ENCODE measurements at regions not wholly inside any gene's neighbourhood (a gene's known extent, or its start where the extent isn't known, plus 50 kb on each side); places are given as distances from the start of the nearest gene placed in this dataset.
"Not testable (repeated sequence)": the region's sequence is repeated elsewhere in the genome, so short reads cannot be mapped to it uniquely, and the experiment has no call there.

- DNase-seq: no peak
- ChIA-PET POLR2A (no interaction called here), CTCF (no interaction called here)
- no peak overlapping the region for H3K4me3 ChIP-seq (ENCODE audit: low read length)
- intact Hi-C loops (cut with micrococcal nuclease): no loop called here
- no peaks in the 10 kb centered on the region for H3K4me1 ChIP-seq (ENCODE audit: control insufficient read depth in 2 of 2, insufficient read depth in 2 of 2, low read length in 2 of 2)
- no peak for ATAC-seq
- no peaks in the 10 kb centered on the region for H3K36me3 Mint-ChIP-seq
- H3K27me3 ChIP-seq (ENCODE audit: control insufficient read depth in 2 of 2, insufficient read depth in 2 of 2, low read length in 2 of 2): no peaks in the 10 kb centered on the region
- peaks cover 0 to 6% (median 0%) of the 10 kb centered on the region in 5 donors for H3K27me3 Mint-ChIP-seq
- H3K9me3 Mint-ChIP-seq: no peaks in the 10 kb centered on the region
- no peak overlapping the region for H3K27ac Mint-ChIP-seq
- no peaks in the 10 kb centered on the region for H3K9me3 ChIP-seq (ENCODE audit: control insufficient read depth in 2 of 3, low read length in 3 of 3)
- H3K4me1 Mint-ChIP-seq: no peaks in the 10 kb centered on the region
- no peak overlapping the region for H3K27ac ChIP-seq (ENCODE audit: low read depth, low read length)
- H3K36me3 ChIP-seq (ENCODE audit: control insufficient read depth in 2 of 3, insufficient read depth in 3 of 3, low read length in 3 of 3): no peaks in the 10 kb centered on the region
- no peak overlapping the region for H3K4me3 Mint-ChIP-seq
Measured at GRCh38 chr3:139134678-139135372, 90.1 kb upstream of the PRR23C start.

DNA sequence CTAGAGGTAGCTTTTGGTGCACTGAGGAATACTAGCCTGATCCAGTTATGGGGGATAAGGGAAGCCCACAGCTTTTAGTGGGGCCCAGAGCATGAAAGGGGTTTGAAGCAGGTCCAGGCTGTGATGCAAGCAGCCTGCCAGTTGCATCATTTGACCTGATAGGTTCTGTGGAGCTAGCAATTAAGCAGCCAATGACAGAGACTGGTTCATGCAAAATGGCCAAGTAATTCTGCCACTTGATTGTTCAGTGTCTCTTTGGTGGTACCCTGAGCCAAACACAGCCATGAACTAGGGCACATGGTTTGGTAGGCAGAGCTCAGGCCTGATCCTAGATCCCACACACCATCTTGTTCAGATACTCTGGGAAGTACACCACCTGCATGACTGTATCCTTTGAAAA lies 91.0 kb upstream of the PRR23C start:
- no peak overlapping the region for H3K27ac ChIP-seq (ENCODE audit: low read depth, low read length)
- Mint-ChIP-seq H3K4me3 (no peak overlapping the region), H3K27ac (no peak overlapping the region), H3K36me3 (no peaks in the 10 kb centered on the region), H3K4me1 (no peaks in the 10 kb centered on the region), H3K9me3 (no peaks in the 10 kb centered on the region), H3K27me3 (peaks cover 0 to 10% (median 0%) of the 10 kb centered on the region in 5 donors)
- no peaks in the 10 kb centered on the region for H3K9me3 ChIP-seq (ENCODE audit: control insufficient read depth in 2 of 3, low read length in 3 of 3)
- intact Hi-C loops (cut with micrococcal nuclease): no loop called here
- H3K4me3 ChIP-seq (ENCODE audit: low read length): no peak overlapping the region
- ChIA-PET CTCF (no interaction called here), POLR2A (no interaction called here)
- DNase-seq (no peak), ATAC-seq (no peak)
- no peaks in the 10 kb centered on the region for H3K36me3 ChIP-seq (ENCODE audit: control insufficient read depth in 2 of 3, insufficient read depth in 3 of 3, low read length in 3 of 3)
- H3K27me3 ChIP-seq (ENCODE audit: control insufficient read depth in 2 of 2, insufficient read depth in 2 of 2, low read length in 2 of 2): no peaks in the 10 kb centered on the region
- no peaks in the 10 kb centered on the region for H3K4me1 ChIP-seq (ENCODE audit: control insufficient read depth in 2 of 2, insufficient read depth in 2 of 2, low read length in 2 of 2)

DNA sequence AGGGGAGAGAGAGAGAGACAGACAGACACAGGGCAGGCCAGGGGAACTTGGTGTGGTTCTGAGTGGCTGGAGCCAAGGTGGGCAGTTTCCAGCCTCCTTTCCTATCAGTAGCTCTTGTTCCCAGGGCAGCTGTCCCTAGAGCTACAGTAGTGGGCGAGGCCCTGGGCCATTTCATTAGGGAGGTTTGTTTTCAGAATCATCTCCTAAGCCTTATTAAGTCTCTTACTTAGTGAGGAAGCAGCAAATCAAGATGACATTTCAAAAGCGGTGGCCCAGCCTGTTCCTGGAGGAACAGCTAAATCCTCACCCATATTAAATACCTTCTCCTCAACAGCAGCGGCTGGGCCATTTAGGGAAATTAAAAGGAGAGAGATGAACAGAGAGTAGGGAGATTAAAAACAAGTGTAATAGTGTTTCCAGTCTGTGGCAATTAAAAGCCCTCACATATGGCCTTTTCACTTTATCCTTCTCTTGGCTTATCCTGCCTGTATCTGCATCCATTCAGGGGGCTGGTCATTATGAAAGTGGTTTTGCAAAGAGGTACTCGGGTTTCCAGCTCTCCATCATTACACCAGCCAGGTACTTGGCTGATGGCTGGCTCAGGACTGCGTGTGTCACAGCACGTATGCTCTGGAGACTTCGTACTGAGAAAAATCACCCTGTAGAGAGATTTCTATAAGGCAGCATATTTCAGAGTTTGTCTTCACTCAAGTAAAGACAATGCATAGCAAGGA lies 91.9 kb upstream of the PRR23C start:
- Histone ChIP-seq H3K27ac (ENCODE audit: low read depth, low read length) (no peak overlapping the region), H3K4me1 (ENCODE audit: control insufficient read depth in 2 of 2, insufficient read depth in 2 of 2, low read length in 2 of 2) (no peaks in the 10 kb centered on the region), H3K9me3 (ENCODE audit: control insufficient read depth in 2 of 3, low read length in 3 of 3) (no peaks in the 10 kb centered on the region), H3K27me3 (ENCODE audit: control insufficient read depth in 2 of 2, insufficient read depth in 2 of 2, low read length in 2 of 2) (no peaks in the 10 kb centered on the region), H3K36me3 (ENCODE audit: control insufficient read depth in 2 of 3, insufficient read depth in 3 of 3, low read length in 3 of 3) (no peaks in the 10 kb centered on the region), H3K4me3 (ENCODE audit: low read length) (no peak overlapping the region)
- no peaks in the 10 kb centered on the region for H3K36me3 Mint-ChIP-seq
- intact Hi-C loops (cut with micrococcal nuclease): no loop called here
- no peaks in the 10 kb centered on the region for H3K9me3 Mint-ChIP-seq
- H3K4me3 Mint-ChIP-seq: no peak overlapping the region
- ChIA-PET POLR2A (no interaction called here), CTCF (no interaction called here)
- peaks cover 0 to 13% (median 0%) of the 10 kb centered on the region in 5 donors for H3K27me3 Mint-ChIP-seq
- no peak for DNase-seq
- ATAC-seq: no peak
- H3K4me1 Mint-ChIP-seq: no peaks in the 10 kb centered on the region
- no peak overlapping the region for H3K27ac Mint-ChIP-seq

GRCh38 chr3:139140553-139140952 lies 95.9 kb upstream of the PRR23C start:
- H3K36me3 ChIP-seq (ENCODE audit: control insufficient read depth in 2 of 3, insufficient read depth in 3 of 3, low read length in 3 of 3): no peaks in the 10 kb centered on the region
- H3K9me3 ChIP-seq (ENCODE audit: control insufficient read depth in 2 of 3, low read length in 3 of 3): no peaks in the 10 kb centered on the region
- no peak overlapping the region for H3K27ac Mint-ChIP-seq
- intact Hi-C loops (cut with micrococcal nuclease): no loop called here
- peaks cover 0 to 5% (median 0%) of the 10 kb centered on the region in 11 donors for H3K9me3 Mint-ChIP-seq
- ATAC-seq: no peak
- no peaks in the 10 kb centered on the region for H3K4me1 Mint-ChIP-seq
- H3K4me1 ChIP-seq (ENCODE audit: control insufficient read depth in 2 of 2, insufficient read depth in 2 of 2, low read length in 2 of 2): no peaks in the 10 kb centered on the region
- no peak overlapping the region for H3K4me3 Mint-ChIP-seq
- DNase-seq: no peak
- no peaks in the 10 kb centered on the region for H3K27me3 ChIP-seq (ENCODE audit: control insufficient read depth in 2 of 2, insufficient read depth in 2 of 2, low read length in 2 of 2)
- no peak overlapping the region for H3K4me3 ChIP-seq (ENCODE audit: low read length)
- no peaks in the 10 kb centered on the region for H3K36me3 Mint-ChIP-seq
- ChIA-PET CTCF (no interaction called here), POLR2A (no interaction called here)
- H3K27ac ChIP-seq (ENCODE audit: low read depth, low read length): no peak overlapping the region
- H3K27me3 Mint-ChIP-seq: peaks cover 0 to 13% (median 0%) of the 10 kb centered on the region in 5 donors

DNA sequence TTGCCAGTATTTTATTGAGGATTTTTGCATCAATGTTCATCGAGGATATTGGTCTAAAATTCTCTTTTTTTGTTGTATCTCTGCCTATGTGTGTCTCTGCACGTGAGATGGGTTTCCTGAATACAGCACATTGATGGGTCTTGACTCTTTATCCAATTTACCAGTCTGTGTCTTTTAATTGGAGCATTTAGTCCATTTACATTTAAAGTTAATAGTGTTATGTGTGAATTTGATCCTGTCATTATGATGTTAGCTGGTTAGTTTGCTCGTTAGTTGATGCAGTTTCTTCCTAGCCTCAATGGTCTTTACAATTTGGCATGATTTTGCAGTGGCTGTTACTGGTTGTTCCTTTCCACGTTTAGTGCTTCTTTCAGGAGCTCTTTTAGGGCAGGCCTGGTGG lies 101.3 kb upstream of the PRR23C start:
- H3K27ac Mint-ChIP-seq; POLR2A ChIA-PET; H3K4me3 ChIP-seq (ENCODE audit: low read length); H3K27me3 ChIP-seq (ENCODE audit: control insufficient read depth in 2 of 2, insufficient read depth in 2 of 2, low read length in 2 of 2); H3K27ac ChIP-seq (ENCODE audit: low read depth, low read length); H3K4me3 Mint-ChIP-seq; H3K4me1 ChIP-seq (ENCODE audit: control insufficient read depth in 2 of 2, insufficient read depth in 2 of 2, low read length in 2 of 2); H3K36me3 ChIP-seq (ENCODE audit: control insufficient read depth in 2 of 3, insufficient read depth in 3 of 3, low read length in 3 of 3); H3K36me3 Mint-ChIP-seq; CTCF ChIA-PET; intact Hi-C loops (cut with micrococcal nuclease); H3K9me3 ChIP-seq (ENCODE audit: control insufficient read depth in 2 of 3, low read length in 3 of 3); H3K4me1 Mint-ChIP-seq; DNase-seq; H3K9me3 Mint-ChIP-seq; ATAC-seq: not testable (repeated sequence)
- H3K27me3 Mint-ChIP-seq: peaks cover 1 to 22% (median 18%) of the 10 kb centered on the region in 5 donors

DNA sequence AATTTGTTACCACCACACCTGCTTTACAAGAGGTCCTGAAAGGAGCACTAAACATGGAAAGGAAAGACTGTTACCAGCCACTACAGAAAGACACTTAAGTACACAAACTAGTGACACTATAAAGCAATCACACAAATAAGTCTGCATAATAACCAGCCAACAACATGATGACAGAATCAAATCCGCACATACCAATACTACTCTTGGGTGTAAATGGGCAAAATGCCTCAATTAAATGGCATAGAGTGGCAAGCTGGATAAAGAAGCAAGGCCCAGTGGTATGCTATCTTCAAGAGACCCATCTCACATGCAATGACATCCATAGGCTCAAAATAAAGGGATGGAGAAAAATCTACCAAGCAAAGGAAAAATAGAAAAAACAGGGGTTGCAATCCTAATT lies 106.8 kb upstream of the PRR23C start:
- Histone ChIP-seq H3K27me3 (ENCODE audit: control insufficient read depth in 2 of 2, insufficient read depth in 2 of 2, low read length in 2 of 2) (no peaks in the 10 kb centered on the region), H3K4me3 (ENCODE audit: low read length) (no peak overlapping the region), H3K4me1 (ENCODE audit: control insufficient read depth in 2 of 2, insufficient read depth in 2 of 2, low read length in 2 of 2) (no peaks in the 10 kb centered on the region), H3K9me3 (ENCODE audit: control insufficient read depth in 2 of 3, low read length in 3 of 3) (no peaks in the 10 kb centered on the region), H3K27ac (ENCODE audit: low read depth, low read length) (no peak overlapping the region), H3K36me3 (ENCODE audit: control insufficient read depth in 2 of 3, insufficient read depth in 3 of 3, low read length in 3 of 3) (no peaks in the 10 kb centered on the region)
- H3K4me1 Mint-ChIP-seq: peaks cover 0 to 1% (median 0%) of the 10 kb centered on the region in 7 donors
- peaks cover 8 to 33% (median 28%) of the 10 kb centered on the region in 5 donors for H3K27me3 Mint-ChIP-seq
- no peak for DNase-seq
- H3K27ac Mint-ChIP-seq: no peak overlapping the region
- H3K9me3 Mint-ChIP-seq: peaks cover 0 to 11% (median 3%) of the 10 kb centered on the region in 11 donors
- ChIA-PET CTCF (no interaction called here), POLR2A (no interaction called here)
- intact Hi-C loops (cut with micrococcal nuclease): no loop called here
- H3K4me3 Mint-ChIP-seq: no peak overlapping the region
- no peak for ATAC-seq
- no peaks in the 10 kb centered on the region for H3K36me3 Mint-ChIP-seq

- DNase-seq; H3K27me3 ChIP-seq (ENCODE audit: control insufficient read depth in 2 of 2, insufficient read depth in 2 of 2, low read length in 2 of 2); H3K9me3 ChIP-seq (ENCODE audit: control insufficient read depth in 2 of 3, low read length in 3 of 3); H3K4me1 Mint-ChIP-seq; H3K27ac Mint-ChIP-seq; ATAC-seq; H3K27ac ChIP-seq (ENCODE audit: low read depth, low read length); H3K4me3 Mint-ChIP-seq; H3K4me3 ChIP-seq (ENCODE audit: low read length); H3K4me1 ChIP-seq (ENCODE audit: control insufficient read depth in 2 of 2, insufficient read depth in 2 of 2, low read length in 2 of 2); H3K36me3 ChIP-seq (ENCODE audit: control insufficient read depth in 2 of 3, insufficient read depth in 3 of 3, low read length in 3 of 3); intact Hi-C loops (cut with micrococcal nuclease); CTCF ChIA-PET; H3K36me3 Mint-ChIP-seq; POLR2A ChIA-PET: not testable (repeated sequence)
- Mint-ChIP-seq H3K27me3 (peaks cover 8 to 32% (median 26%) of the 10 kb centered on the region in 5 donors), H3K9me3 (peaks cover 0 to 11% (median 3%) of the 10 kb centered on the region in 11 donors)
Measured at GRCh38 chr3:139153434-139153833, 108.7 kb upstream of the PRR23C start.

All from naive thymus-derived CD4-positive, alpha-beta T cell (primary cell).